IPS DF 4.7 (cell line): ENCODE measurements at regions not wholly inside any gene's neighbourhood (a gene's known extent, or its start where the extent isn't known, plus 50 kb on each side); places are given as distances from the start of the nearest gene placed in this dataset.

ENCODE experiments used
- DNase-seq: peaks from one replicate; pipeline ENCODE4 v3.0.0-alpha.2; 2013; ENCODE audit warnings: low spot score; ENCODE audit errors: extremely low read depth

GRCh38 chr7:32147546-32148268 is 77.5 kb upstream of the PDE1C start:
- DNase-seq, result no peak

GRCh38 chr7:32145911-32146310 is 75.7 kb upstream of the PDE1C start:
- DNase-seq, result no peak

GRCh38 chr7:32144676-32145075 is 74.5 kb upstream of the PDE1C start:
- no peak for DNase-seq

- DNase-seq, result no peak
Measured at GRCh38 chr7:32143301-32143700, 73.1 kb upstream of the PDE1C start.

GRCh38 chr7:32142649-32143048 is 72.4 kb upstream of the PDE1C start:
- DNase-seq, result no peak

- DNase-seq, result no peak
Measured at GRCh38 chr7:32140210-32140939, 70.2 kb upstream of the PDE1C start.

- no peak for DNase-seq
Measured at GRCh38 chr7:32137059-32137458, 66.9 kb upstream of the PDE1C start.

- no peak for DNase-seq
Measured at GRCh38 chr7:32131091-32131490, 60.9 kb upstream of the PDE1C start.

GRCh38 chr7:32126843-32127242 is 56.6 kb upstream of the PDE1C start:
- no peak for DNase-seq
